ENCODE measurements at regions not wholly inside any gene's neighbourhood (a gene's known extent, or its start where the extent isn't known, plus 50 kb on each side); places are given as distances from the start of the nearest gene placed in this dataset.

DNA sequence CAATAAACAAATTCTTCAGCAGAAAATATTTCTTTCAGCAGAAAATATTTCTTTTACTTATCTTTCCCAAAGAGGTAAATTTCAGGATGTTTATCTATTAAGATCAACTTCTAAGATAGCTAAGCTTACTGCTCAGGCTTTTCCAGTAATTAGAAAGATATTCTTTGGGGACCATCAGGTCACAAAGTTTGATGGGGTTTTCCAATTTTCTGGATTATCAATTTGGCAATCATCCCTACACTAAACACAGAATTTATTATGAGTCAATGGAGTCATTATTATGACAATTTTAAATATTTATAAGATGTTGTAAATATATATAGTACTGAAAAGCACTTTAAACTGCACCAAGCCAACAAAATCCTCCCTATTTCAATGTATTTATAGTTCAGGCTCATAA lies 137.6 kb downstream of the AKAP11 start:
- DNase-seq (ENCODE audit: low read depth): no peak
- TF ChIP-seq, protein P1, sequence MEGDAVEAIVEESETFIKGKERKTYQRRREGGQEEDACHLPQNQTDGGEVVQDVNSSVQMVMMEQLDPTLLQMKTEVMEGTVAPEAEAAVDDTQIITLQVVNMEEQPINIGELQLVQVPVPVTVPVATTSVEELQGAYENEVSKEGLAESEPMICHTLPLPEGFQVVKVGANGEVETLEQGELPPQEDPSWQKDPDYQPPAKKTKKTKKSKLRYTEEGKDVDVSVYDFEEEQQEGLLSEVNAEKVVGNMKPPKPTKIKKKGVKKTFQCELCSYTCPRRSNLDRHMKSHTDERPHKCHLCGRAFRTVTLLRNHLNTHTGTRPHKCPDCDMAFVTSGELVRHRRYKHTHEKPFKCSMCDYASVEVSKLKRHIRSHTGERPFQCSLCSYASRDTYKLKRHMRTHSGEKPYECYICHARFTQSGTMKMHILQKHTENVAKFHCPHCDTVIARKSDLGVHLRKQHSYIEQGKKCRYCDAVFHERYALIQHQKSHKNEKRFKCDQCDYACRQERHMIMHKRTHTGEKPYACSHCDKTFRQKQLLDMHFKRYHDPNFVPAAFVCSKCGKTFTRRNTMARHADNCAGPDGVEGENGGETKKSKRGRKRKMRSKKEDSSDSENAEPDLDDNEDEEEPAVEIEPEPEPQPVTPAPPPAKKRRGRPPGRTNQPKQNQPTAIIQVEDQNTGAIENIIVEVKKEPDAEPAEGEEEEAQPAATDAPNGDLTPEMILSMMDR (IDR thresholded peaks at IDR 0.05; ENCODE audit: low read depth, low read length, missing control alignments): no peak
- H3K4me3 ChIP-seq (ENCODE audit: low read depth, low read length): no peak overlapping the region

DNA sequence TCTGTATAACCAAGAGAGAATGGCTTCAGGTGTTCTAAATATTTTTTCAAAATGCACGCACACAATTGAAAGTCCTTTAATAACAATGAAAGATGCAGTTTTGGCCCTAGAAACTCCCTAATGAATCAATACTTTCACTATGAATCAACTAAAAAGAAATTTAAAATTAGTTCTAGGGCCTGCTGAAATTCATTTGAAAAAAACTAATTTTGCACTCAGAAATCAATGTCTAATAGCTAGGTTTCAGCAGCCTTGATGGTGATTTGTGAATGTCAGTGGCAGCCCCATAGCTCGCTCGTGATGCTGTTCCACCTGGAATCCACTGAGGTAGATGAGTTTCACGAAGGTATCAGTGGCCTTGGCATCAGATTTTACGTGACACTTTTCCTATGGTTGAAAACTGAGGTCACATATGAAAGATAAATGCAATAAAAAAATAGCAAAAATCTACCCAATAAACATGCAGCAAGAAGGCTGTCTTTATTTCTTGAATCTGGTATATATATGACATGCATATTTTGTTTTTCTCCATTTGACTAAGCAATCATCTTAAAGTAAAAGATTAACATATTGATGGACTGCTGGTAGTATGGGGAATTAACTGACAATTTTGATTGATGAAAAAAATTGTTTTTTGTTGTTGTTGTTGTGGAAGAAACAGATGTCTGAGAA lies 141.0 kb downstream of the AKAP11 start:
- no peak overlapping the region; the same call in 1 of the 2 replicates for H3K4me3 ChIP-seq (ENCODE audit: low read depth, low read length)
- DNase-seq (ENCODE audit: low read depth): peak; percentile 58
- TF ChIP-seq, protein P1 (IDR thresholded peaks at IDR 0.05; ENCODE audit: low read depth, low read length, missing control alignments): no peak

DNA sequence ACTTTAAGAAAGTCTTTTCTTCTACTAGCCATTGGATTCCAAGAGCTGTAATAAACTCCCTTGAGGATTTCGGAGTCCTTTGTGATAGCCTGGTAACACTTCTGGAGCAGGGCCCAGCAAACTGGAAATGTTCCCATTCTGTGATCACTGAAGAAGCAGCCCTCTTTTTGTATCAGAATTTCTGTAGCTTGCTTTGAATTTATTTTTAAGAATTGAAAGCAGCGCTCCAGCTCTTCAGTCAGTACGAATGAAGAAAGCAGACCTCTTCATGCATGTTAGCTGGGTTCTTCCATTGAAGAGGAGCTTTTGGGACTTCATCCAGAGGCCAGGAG lies 141.5 kb downstream of the AKAP11 start:
- TF ChIP-seq, protein P1 (IDR thresholded peaks at IDR 0.05; ENCODE audit: low read depth, low read length, missing control alignments): no peak
- H3K4me3 ChIP-seq (ENCODE audit: low read depth, low read length): no peak overlapping the region
- DNase-seq (ENCODE audit: low read depth): no peak

DNA sequence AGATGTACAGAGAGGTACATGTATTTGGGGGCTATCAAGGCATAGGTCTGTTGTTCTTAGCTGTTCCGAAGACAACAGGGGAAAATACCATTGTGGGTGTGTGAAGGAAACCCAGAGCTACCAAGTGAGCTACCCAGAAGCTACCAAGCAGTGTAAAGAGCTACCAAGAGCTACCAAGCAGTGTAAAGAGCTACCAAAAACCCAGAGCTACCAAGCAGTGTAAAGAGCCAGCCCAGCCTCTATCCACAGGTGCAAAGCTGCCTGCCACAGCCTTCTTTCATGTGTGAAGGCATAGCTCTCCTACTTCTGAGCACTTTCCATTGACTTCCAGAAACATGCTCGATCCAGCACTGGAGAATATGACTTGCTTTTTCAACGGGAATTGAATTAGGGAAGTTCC lies 145.7 kb downstream of the AKAP11 start:
- no peak for DNase-seq (ENCODE audit: low read depth)
- no peak overlapping the region for H3K4me3 ChIP-seq (ENCODE audit: low read depth, low read length)
- TF ChIP-seq, protein P1 (IDR thresholded peaks at IDR 0.05; ENCODE audit: low read depth, low read length, missing control alignments): no peak

DNA sequence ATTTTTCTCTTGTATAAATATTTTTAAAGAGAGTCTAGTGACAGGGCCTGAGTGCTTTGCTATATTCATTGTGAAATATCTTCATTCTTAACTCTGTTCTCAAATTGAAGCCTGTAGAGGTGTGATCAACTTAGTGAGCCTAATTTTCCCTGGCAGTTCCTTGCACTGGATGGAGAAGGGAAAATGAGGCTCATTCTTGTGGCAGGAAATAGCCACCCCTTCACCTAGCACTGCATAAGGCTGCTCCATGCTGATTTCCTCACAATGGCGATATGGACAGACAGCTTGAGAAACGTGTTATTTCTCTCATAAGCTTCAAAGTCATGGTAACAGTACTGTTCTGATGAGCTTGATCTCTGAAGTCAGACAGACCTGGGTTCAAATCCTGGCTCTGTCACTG lies 146.2 kb downstream of the AKAP11 start:
- TF ChIP-seq, protein P1 (IDR thresholded peaks at IDR 0.05; ENCODE audit: low read depth, low read length, missing control alignments): no peak
- DNase-seq (ENCODE audit: low read depth): no peak

DNA sequence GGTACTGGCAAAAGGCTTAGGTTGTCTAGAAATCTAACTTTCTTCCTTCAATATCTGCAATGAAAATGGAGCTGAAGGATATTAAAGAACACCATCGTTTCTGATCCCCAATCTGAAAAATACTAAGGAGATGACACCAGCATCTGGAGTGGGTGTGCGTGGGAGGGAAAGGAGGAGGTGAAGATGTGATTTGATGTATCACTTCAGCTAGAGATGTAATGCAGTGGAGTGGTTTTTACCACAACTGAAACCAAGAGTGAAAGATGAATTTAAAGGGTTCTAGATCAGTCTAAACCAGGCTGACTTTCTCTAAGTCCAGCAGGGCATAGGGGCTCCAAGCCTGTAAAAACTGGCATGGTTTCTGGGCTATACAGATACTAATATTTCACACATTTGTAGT lies 148.4 kb downstream of the AKAP11 start:
- H3K4me3 ChIP-seq (ENCODE audit: low read depth, low read length): no peak overlapping the region
- TF ChIP-seq, protein P1 (IDR thresholded peaks at IDR 0.05; ENCODE audit: low read depth, low read length, missing control alignments): no peak
- DNase-seq (ENCODE audit: low read depth): peak; percentile 57

More for the DNA sequence above, 146.2 kb downstream of the AKAP11 start:
- H3K4me3 ChIP-seq (ENCODE audit: low read depth, low read length): no peak overlapping the region

DNA sequence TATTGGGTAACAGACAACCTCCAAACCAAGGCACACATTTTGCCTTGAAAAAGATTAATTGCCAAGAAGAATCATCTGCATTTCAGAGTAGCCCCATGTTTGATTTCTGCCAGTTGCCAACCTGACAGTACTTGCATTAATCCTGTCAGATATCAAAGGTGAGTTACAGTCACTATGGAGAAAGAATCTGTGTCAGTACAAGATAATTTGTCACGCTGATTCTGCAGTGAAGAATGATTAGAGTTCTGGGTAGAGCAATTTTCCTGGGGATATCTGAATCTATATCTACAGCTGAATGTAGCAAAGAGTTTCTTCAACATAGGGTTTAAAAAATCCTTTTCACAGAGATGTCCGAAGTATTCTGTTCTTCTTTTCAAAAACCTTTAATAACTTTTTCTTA lies 150.7 kb downstream of the AKAP11 start:
- no peak for DNase-seq (ENCODE audit: low read depth)
- TF ChIP-seq, protein P1 (IDR thresholded peaks at IDR 0.05; ENCODE audit: low read depth, low read length, missing control alignments): no peak
- no peak overlapping the region for H3K4me3 ChIP-seq (ENCODE audit: low read depth, low read length)
